ENCODE measurements at regions not wholly inside any gene's neighbourhood (a gene's known extent, or its start where the extent isn't known, plus 50 kb on each side); places are given as distances from the start of the nearest gene placed in this dataset.
A peak's percentile ranks its signal among the peaks of the same experiment; 100 is the strongest.

GRCh38 chr20:20808016-20808415, 95.6 kb upstream of the RALGAPA2 start:
- Histone ChIP-seq H3K9ac (no peak overlapping the region), H4K20me1 (no peaks in the 10 kb centered on the region), H3K4me1 (peaks cover 8% of the 10 kb centered on the region), H3K4me2 (no peak overlapping the region), H3K27me3 (no peaks in the 10 kb centered on the region), H3K9me3 (no peaks in the 10 kb centered on the region), H3K27ac (no peak overlapping the region), H3K4me3 (no peak overlapping the region), H3K36me3 (no peaks in the 10 kb centered on the region)
- no peak for TF ChIP-seq Cebpa-rat (IDR thresholded peaks at IDR 0.05)

DNA sequence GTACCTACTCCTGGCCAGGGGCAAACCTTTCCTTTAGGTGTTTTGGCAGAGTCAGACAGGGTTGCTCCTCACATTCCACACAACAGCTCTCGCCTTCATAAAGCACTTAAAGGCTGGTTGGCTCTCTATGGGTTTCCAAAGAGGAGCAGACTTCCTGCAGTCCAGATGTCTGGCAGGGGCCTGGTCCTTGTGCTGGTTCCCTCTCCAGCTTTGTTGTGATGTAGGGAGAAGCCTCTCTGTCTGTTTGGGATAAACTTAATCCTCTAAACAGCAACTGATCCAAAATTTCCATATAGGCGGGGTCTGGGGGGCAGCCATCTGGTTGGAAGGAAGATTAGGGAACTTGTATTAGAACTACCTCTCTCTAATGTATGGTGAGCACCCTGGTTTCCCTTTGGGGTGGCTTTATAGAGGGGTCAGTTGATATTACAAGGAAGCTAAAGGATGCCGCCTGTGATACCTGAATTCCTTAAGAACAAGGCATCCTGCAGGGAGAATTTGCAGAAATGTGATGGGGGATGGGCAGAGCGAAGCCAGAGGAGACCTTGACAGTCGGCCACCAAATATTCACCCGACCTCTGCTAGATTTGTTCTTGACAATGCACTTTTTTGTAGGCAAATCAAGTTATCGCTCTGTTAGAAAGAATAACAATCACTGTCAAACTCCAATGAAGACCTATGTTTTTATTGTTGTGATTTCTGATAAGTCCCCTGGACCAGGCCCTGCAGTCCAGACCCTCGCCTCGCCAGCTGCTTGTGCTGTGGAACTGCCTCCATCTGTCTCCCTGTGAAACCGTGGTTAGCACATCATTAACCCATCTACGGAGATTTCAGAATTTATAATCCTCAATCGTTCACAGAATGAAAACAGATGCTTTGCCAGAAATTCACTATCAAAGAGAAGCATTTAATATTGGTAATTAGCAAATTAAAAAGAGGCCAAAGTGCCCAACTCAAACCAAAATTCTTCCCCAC, 94.0 kb upstream of the RALGAPA2 start:
- H3K9me3 ChIP-seq, result no peaks in the 10 kb centered on the region
- no peaks in the 10 kb centered on the region for H4K20me1 ChIP-seq
- no peak overlapping the region for H3K4me3 ChIP-seq
- H3K9ac ChIP-seq, result no peak overlapping the region
- H3K27ac ChIP-seq, result no peak overlapping the region
- H3K36me3 ChIP-seq, result no peaks in the 10 kb centered on the region
- H3K4me2 ChIP-seq, result no peak overlapping the region
- no peaks in the 10 kb centered on the region for H3K27me3 ChIP-seq
- no peak for TF ChIP-seq Cebpa-rat (IDR thresholded peaks at IDR 0.05)
- peaks cover 24% of the 10 kb centered on the region for H3K4me1 ChIP-seq

DNA sequence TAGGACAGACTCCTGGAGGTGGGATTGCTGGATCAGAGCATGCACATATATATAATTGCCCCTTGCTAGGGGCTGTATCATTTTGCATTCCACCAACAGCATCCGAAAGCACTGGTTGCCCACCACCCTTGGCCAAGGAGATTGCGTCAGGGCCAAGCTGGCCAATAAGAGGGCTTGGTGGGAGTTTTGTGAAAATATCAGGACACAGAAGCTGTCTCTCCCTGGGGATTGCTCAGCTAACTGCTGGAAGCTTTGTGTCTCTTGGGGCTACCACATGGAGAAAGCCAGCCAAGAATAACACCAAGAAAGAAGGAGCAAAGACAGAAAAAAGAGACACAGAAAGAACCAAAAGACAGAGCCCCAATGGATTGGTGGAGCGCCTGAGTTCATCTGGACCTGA, 90.6 kb upstream of the RALGAPA2 start:
- Histone ChIP-seq H3K27ac (no peak overlapping the region), H3K9me3 (no peaks in the 10 kb centered on the region), H3K9ac (no peak overlapping the region), H3K4me1 (peaks cover 28% of the 10 kb centered on the region), H3K4me2 (peak overlapping the region; percentile 58), H4K20me1 (no peaks in the 10 kb centered on the region), H3K27me3 (no peaks in the 10 kb centered on the region), H3K36me3 (no peaks in the 10 kb centered on the region), H3K4me3 (no peak overlapping the region)
- TF ChIP-seq Cebpa-rat (IDR thresholded peaks at IDR 0.05), result no peak

GRCh38 chr20:20802328-20802727, 89.9 kb upstream of the RALGAPA2 start:
- Histone ChIP-seq H3K9me3 (no peaks in the 10 kb centered on the region), H4K20me1 (no peaks in the 10 kb centered on the region), H3K4me3 (no peak overlapping the region), H3K9ac (no peak overlapping the region), H3K36me3 (no peaks in the 10 kb centered on the region), H3K4me2 (peak overlapping the region; percentile 58), H3K27ac (no peak overlapping the region), H3K27me3 (no peaks in the 10 kb centered on the region), H3K4me1 (peaks cover 28% of the 10 kb centered on the region)
- no peak for TF ChIP-seq Cebpa-rat (IDR thresholded peaks at IDR 0.05)

- no peak for TF ChIP-seq Cebpa-rat (IDR thresholded peaks at IDR 0.05)
- H3K27me3 ChIP-seq, result no peaks in the 10 kb centered on the region
- H3K9me3 ChIP-seq, result no peaks in the 10 kb centered on the region
- no peak overlapping the region for H3K9ac ChIP-seq
- no peak overlapping the region for H3K4me3 ChIP-seq
- H3K27ac ChIP-seq, result no peak overlapping the region
- no peaks in the 10 kb centered on the region for H3K36me3 ChIP-seq
- no peaks in the 10 kb centered on the region for H4K20me1 ChIP-seq
- H3K4me2 ChIP-seq, result no peak overlapping the region
- peaks cover 39% of the 10 kb centered on the region for H3K4me1 ChIP-seq
Observed at GRCh38 chr20:20799716-20800312, 87.4 kb upstream of the RALGAPA2 start.

DNA sequence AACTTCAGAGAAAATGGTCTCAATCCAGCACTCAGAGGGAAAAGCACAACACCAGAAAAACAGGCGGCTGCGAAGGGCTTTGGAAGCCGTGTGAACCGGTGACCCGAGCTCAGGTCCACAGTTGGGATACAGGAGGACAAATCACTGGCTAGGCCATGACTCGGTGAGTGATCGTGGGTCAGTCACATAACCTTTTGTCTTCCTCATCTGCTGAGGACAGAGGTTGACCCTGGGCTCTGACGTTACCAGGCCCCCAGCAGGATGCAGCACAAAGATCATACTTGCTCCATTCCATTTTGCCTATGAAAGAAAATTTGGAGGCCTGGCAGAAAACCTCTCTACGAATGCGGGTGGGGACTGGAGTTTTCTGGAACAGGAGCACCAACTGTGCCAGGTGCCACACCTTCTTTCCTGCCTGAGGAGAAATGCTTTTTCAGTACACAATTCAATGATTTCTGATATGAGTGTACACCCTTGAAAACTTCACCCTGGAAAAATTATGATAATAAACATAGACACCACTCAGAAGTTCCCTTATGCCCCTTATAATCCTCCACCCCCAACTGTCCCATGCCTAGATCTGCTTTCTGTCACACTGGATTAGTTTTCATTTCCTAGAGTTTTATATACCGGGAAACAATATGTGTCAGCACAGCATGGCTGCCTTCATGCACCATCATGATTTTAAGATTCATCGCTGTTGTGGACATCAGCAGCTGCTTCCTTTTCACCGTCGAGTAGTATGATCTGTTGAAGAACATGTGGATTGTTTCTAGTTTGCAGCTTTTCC, 85.3 kb upstream of the RALGAPA2 start:
- Histone ChIP-seq H3K27ac (no peak overlapping the region), H3K36me3 (no peaks in the 10 kb centered on the region), H3K4me1 (peaks cover 28% of the 10 kb centered on the region), H3K9ac (no peak overlapping the region), H3K4me2 (no peak overlapping the region), H3K27me3 (no peaks in the 10 kb centered on the region), H4K20me1 (no peaks in the 10 kb centered on the region), H3K9me3 (no peaks in the 10 kb centered on the region), H3K4me3 (no peak overlapping the region)
- TF ChIP-seq Cebpa-rat (IDR thresholded peaks at IDR 0.05), result no peak

DNA sequence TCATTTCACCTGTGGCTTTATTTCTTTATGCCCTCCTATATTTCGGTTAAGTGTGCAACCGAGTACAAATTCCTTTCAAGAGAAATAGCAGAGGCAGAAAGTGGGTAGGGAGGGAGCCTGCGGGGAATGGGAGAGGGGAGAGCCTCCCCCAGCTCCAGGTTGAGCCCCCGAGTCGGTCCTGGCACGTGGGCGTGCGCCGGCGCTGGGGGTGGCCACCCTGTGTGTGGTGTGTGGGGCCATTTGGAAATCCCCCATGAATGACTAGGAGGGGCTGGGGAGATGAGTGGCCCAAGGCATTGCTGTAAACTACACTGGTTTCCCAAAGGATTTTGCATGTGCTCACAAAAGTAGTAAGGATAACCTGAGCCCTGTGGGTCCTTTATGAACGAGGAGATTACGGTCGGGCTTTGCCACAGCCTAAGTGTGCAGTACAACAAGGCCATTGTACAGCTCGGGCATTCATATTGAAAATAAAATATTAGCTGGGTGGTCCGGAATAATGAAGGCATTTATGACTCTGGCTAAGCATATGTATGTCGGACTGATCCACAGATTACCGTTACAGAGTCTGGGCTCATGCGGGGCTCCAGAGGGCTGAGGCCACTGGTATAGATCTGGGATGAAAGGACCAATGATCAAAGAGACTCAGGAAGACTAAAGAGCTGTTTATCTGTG, 84.5 kb upstream of the RALGAPA2 start:
- H3K9ac ChIP-seq, result no peak overlapping the region
- H3K27me3 ChIP-seq, result no peaks in the 10 kb centered on the region
- H4K20me1 ChIP-seq, result no peaks in the 10 kb centered on the region
- H3K27ac ChIP-seq, result no peak overlapping the region
- H3K36me3 ChIP-seq, result no peaks in the 10 kb centered on the region
- H3K4me3 ChIP-seq, result no peak overlapping the region
- H3K4me1 ChIP-seq, result peaks cover 20% of the 10 kb centered on the region
- H3K4me2 ChIP-seq, result no peak overlapping the region
- H3K9me3 ChIP-seq, result no peaks in the 10 kb centered on the region
- TF ChIP-seq Cebpa-rat (IDR thresholded peaks at IDR 0.05), result no peak

- no peak overlapping the region for H3K4me2 ChIP-seq
- H3K4me3 ChIP-seq, result no peak overlapping the region
- TF ChIP-seq Cebpa-rat (IDR thresholded peaks at IDR 0.05), result no peak
- peaks cover 11% of the 10 kb centered on the region for H3K4me1 ChIP-seq
- no peak overlapping the region for H3K9ac ChIP-seq
- H4K20me1 ChIP-seq, result no peaks in the 10 kb centered on the region
- H3K27ac ChIP-seq, result no peak overlapping the region
- H3K9me3 ChIP-seq, result no peaks in the 10 kb centered on the region
- H3K36me3 ChIP-seq, result no peaks in the 10 kb centered on the region
- no peaks in the 10 kb centered on the region for H3K27me3 ChIP-seq
Observed at GRCh38 chr20:20795721-20796120, 83.3 kb upstream of the RALGAPA2 start.

DNA sequence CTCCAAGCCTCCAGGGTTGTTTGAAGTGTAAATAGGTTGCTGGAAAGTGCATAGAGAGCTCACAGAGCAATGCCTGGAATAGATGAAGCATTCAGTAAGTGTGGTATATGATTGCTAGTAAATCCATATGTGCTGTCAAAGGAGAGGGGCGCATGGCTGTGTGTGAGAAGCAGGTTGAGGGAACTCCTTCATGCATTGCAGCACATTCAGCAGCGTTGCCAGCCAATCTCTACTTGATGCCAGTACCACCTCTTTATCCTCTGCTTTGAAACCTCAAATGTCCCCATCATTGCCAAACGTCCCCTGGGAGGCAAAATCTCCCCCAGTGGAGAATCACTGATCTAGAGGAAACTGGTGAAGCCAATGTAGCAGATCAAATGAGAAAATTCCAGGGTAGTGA, 82.7 kb upstream of the RALGAPA2 start:
- Histone ChIP-seq H3K9ac (no peak overlapping the region), H3K27me3 (no peaks in the 10 kb centered on the region), H3K4me3 (no peak overlapping the region), H3K9me3 (no peaks in the 10 kb centered on the region), H3K27ac (no peak overlapping the region), H3K4me2 (peak overlapping the region; percentile 10; the same call in 1 of the 2 replicates), H4K20me1 (no peaks in the 10 kb centered on the region), H3K4me1 (peaks cover 11% of the 10 kb centered on the region), H3K36me3 (no peaks in the 10 kb centered on the region)
- TF ChIP-seq Cebpa-rat (IDR thresholded peaks at IDR 0.05), result no peak
